GM19351 (cell line): ENCODE measurements at regions not wholly inside any gene's neighbourhood (a gene's known extent, or its start where the extent isn't known, plus 50 kb on each side); places are given as distances from the start of the nearest gene placed in this dataset.

Experiments used
- ATAC-seq: cut with Tn5 transposase; IDR thresholded peaks from one replicate; pipeline ENCODE4 v1.9.1; 2021; ENCODE audit warnings: mild to moderate bottlenecking, moderate library complexity; ENCODE audit not compliant: unreplicated experiment

GRCh38 chr6:139510040-139510790, 135.8 kb upstream of the CITED2 start:
- ATAC-seq, result no peak

DNA sequence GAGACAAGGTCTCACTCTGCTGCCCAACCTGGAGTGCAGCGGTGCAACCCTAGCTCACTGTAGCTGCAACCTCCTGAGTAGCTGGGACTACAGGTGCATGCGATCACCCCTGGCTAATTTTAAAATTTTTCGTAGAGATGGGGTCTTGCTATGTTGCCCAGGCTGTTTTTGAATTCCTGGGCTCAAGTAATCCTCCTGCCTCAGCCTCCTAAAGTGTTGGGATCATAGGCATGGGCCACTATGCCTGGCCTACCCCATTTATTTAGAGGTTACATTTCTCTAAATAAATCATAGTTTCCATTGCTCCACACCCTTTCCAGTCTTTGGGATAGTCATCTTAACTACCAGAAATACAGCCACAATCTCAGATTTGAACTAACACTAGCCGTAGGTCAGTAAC, 134.7 kb upstream of the CITED2 start:
- no peak for ATAC-seq

DNA sequence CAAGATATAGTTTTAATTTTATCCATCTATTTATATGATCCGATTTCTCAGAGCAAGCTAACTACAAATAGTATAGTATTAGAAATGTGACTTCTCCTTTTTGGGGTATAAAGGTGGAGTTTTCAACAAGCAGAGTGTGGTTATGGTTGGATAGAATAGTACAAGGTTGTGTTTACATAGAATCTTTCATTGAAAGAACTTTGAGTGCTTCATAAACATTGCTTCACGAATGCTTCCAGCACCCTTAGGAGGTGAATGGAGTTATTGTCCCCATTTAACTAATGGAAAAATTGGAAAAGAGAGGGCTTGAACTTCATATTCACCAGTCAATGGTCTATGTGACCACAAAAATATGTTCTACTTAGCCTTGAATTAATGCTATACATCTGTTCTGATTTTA, 134.1 kb upstream of the CITED2 start:
- ATAC-seq, result no peak

DNA sequence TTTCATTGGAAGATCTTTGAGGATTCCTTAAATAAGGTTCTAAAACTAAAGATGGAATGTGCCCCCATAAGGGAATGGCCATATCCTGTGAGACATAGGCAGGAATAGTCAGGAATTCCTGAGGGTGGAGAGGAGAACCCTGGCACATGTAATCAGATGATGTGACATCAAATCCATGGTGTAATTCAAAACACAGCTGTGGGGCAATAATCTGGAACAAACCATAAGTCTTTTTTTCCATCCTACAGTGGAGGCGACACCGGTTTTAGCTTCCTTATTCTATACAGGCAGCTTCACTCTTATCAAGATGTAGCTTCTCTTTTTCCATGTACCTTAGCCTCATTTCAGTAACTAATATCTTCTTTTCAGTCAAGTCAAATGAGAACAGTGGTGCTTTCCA, 133.6 kb upstream of the CITED2 start:
- no peak for ATAC-seq

- no peak for ATAC-seq
These were observed 126.5 kb upstream of the CITED2 start for GRCh38 chr6:139500977-139501376.

GRCh38 chr6:139498715-139499114, 124.3 kb upstream of the CITED2 start:
- ATAC-seq, result no peak

DNA sequence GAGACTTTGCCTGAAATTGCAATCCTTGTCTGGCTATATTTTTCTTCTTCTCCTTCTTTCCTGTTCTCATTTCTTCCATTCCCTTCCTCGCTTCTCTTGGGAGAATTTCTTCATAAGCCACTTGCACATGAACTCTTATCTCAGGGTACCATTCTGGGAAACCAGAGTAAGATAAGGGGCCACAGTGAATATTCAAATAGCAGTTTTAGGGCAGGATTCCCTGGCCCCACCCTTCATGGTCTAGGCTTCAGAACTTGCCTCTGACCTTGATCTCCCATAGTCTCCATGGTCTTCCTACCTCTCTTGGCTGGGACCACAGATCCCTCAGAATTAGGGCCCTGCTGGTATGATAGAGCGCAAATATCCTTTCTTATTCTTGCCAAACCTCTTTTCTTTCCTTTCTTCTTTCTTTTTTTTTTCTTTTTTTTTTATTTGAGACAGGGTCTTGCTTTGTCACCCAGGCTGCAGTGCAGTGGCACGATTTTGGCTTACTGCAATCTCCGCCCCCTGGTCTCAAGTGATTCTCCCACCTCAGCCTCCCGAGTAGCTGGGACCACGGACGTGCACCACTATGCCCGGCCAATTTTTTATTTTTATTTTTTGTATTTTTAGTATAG, 123.0 kb upstream of the CITED2 start:
- no peak for ATAC-seq

DNA sequence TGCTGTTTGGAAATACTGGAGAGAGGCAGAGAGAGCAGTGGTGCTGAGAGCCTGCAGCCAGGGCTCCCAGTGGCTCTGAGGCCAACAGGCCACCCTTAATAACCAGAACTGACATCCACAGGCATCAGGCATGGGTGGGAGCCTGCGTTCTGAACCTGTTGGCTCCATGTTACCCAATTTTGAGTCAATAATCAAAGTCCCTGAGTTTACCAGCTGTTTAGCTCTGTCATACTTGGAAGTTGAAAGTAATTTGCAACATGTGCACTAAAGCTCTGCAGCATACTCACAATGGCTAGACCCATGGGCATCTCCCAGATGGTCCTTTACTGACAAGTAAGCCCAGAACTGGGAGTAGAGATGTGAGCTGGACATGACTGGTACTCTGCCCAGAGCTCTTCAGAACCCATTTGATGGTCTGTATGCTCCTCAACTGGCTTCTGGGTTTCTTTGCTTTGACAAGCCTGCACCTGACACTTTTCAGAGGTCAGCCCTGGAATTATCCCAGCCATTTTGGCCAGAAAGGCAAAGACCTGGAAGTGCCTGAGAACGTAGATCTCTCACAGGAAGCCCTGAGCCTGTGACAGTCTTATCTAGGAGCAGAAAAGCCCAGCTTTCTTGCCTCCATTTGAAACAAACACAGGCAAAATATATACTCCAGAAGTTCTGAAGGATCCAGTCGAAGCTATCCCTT, 122.4 kb upstream of the CITED2 start:
- ATAC-seq, result no peak

DNA sequence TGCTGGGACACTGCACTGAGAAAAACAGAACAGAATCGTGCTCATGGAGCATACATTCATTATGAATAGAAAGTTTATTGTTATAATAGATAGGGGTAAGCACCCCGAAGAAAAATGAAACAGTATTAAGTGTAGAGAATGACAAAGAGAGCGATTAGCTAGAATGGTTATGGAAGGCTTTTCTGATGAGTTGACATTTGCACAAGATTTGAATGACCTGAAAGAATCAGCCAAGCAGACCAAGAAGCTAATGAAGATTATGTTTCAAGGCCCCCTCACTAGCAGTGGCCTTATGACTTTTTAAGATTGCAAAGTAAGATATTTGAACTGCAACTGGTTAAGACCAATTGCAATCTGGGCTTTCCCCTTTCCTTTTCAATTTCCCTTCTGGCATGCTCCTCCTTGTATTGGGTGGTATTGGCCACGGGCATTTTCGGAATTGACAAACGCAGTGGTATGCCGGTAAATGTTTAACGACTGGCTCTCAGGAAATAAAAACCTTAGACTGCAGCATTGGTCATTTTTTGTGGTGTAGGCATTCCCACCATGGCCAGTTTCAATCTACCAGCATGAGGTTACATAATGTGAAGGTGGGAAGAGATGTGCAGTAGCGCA, 120.0 kb upstream of the CITED2 start:
- no peak for ATAC-seq

DNA sequence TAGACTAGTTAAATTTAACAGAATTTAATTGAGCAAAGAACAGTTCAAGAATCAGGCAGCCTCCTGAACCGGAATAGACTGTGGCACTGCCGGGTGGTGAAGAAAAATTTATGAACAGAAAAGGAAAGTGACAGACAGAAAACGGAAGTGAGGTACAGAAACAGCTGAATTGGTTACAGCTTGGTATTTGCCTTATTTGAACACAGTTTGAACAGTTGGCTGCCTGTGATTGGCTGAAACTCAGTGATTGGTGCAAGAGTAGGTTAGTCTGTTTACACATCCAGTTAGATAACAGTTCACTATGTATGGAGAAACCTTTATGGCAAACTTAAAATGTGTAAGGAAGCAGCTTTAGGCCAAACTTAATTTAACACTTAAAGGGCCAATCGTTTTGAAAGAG, 116.0 kb upstream of the CITED2 start:
- ATAC-seq, result peak; percentile 57

DNA sequence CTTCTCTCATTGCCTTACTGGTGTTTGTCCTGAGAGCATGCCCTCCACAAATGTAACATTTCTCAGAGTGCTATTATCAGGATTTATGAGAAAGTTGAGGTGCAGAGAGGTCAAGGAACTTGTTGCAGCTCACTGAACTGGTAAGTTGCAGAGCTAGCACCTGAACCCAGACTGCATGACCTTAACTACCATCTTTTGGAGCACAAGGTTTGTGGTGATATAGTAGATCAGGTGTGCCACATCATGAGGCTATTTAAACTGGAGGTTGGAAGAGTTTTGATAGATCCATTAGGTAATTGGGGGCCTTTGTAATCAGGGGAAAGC, 112.0 kb upstream of the CITED2 start:
- ATAC-seq, result no peak

DNA sequence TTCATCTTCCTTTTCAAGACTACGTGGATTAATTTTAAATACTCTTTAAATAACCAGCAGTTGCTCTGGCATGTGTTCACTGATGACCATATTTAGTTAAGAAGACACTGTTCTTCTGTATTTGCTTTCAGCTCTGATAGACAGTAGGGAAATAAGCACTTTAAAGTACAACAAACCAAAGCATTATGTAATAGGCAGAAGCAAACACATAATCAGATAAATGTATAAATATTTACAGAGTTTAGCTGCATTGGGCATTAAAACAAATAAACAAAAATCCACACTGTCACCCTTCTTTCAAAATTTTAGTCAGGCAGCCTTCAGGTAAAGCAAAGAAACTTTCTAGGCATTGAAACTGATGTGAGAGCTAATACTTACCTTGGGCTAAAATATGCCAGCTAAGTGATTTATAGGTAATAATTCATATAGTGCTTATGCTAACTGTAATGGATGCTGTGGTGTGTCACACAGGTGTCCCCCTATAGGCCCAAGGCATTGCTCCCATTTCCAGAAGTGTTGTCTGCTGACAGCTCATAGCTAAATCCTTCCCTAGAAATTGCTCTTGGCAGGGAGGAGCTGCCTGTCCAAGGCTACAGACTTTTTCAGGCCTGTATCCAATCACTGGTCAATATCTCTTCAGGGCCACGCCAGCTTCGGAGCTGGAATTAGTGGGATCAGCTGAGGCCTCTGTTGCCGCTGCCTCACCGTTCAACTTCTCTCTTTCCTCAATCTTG, 111.5 kb upstream of the CITED2 start:
- no peak for ATAC-seq

DNA sequence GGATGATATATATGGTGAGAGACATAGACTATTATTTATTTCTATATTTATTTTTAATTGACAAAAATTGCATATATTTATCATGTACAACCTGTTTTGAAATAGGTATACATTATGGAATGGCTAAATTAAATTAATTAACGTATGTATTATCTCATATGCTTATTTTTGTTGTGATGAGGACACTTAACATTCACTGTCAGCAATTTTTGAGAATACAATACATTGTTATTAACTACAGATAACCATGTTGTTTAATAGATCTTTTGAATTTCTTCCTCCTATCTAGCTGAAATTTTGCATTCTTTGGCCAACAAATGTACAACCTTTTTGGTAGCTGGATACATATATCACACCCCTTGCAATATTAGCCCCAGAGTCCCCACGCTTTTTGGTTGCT, 110.7 kb upstream of the CITED2 start:
- no peak for ATAC-seq

DNA sequence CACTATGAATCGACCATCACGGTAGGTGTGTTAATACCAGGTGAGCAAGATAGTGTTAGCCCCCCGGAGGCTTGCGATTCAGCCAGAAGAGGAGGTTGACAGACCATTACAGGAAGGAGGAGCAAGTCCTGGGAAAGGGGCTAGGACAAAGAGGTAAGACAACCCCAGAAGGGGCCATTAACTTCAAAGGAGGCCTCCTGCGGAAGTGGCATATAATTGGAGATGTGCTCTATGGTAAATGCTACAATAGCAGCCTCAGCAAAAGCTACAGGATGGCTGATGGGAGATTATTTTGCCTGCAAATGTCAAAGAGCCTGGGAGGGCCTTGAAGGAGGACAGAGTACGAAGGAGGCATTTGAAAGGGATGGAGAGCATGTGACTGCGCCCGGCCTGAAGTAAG, 108.6 kb upstream of the CITED2 start:
- no peak for ATAC-seq

- ATAC-seq, result no peak
These were observed 107.8 kb upstream of the CITED2 start for GRCh38 chr6:139482287-139482686.

DNA sequence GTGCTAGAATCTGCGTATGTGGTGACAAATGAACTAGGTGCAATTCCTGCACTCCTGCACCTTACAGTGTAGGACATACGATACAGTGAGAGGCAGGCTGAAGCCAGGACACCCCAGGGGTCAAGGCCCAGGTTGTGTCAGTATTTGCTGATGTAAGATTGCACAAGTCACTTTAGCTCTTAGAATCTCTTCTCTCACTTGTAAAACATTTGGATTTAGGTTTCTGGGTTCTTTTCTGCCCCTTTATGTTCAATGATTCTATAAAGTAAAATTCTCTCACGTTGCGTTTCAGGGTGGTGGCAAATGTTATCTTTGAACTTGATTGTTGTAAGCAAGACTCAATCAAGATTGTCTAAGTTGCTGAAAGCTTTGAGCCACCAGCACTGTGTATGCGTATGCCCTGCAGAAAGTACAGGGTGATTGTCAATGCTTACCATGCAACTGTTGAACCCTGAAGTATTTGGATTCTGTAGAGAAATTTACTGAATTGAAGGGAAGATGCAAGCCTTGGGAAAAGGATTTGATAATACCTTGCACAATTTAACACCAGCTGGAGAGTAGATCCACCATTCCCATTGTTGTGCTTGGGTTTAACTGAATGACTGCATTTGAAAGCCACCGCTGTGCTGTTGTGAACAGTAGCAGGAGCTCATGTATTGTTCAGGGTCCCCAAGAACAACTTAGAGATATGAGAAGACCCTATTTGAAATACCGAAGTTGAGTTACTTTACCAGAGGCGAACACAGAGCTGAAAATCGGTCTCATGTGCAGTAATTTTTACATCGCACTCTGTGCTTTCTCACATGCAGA, 106.1 kb upstream of the CITED2 start:
- no peak for ATAC-seq

GRCh38 chr6:139479433-139480222, 105.2 kb upstream of the CITED2 start:
- no peak for ATAC-seq

GRCh38 chr6:139475646-139476045, 101.2 kb upstream of the CITED2 start:
- no peak for ATAC-seq

DNA sequence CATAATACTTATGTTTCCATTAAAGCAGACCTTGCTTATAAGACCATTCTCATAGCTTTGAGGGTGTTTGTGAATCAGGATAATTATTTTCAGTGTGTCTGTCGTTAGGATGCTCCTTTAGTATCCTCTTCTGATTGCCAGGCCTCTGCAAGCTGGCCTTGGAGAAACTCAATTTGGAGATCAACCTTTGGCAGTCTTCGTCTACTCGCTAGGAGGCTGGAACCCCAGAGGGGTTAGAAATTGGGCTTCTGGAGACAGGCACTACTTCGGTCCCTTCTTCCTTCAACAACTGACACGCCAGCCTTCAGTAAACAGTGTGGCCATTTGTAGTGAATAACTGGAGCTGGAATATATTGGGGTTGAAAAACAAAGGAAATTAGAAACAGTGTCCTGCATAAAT, 100.8 kb upstream of the CITED2 start:
- no peak for ATAC-seq
